Esophagus squamous epithelium (tissue), 4 donors: ENCODE measurements at regions not wholly inside any gene's neighbourhood (a gene's known extent, or its start where the extent isn't known, plus 50 kb on each side); places are given as distances from the start of the nearest gene placed in this dataset.

Experiments used
- POLR2A ChIP-seq, 4 donors: fragments of 450-650 bp; IDR thresholded peaks; one replicate each; pipeline ENCODE4 v1.6.1; 2017; ENCODE audit warnings: antibody characterized with exemption in 4 of 4, mild to moderate bottlenecking in 4 of 4, moderate library complexity in 3 of 4
- TF ChIP-seq, protein P1 (sequence below), 6 experiments: fragments of 450-650 bp in 4 of 6; fragments of 200-600 bp in 2 of 6; sonication (generic) in 2 of 6; IDR thresholded peaks; one replicate each; pipeline ENCODE4 v1.5.1; 2016 to 2019; ENCODE audit warnings: antibody characterized with exemption in 6 of 6, mild to moderate bottlenecking in 4 of 6, moderate library complexity in 4 of 6

DNA sequence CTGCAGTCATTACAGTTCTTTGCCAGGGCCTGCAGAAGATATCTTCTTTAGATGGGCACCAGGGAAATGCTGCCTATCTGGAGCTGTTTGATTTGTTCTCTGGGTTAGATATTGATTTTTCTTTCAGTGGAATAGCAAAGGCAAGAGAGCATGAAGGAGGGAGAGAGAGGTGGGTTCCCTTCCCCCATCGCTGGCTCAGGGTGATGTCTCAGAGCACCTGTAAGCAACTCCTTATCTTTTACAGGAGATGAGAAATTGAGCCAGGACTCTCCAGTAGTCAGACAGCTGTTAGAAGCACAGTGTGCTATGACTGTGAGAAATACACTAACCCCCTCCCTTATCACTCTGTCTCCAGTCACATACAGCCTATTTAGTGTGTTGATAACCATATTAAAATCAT, 89.3 kb upstream of the SLC24A5 start:
- TF ChIP-seq, protein P1, sequence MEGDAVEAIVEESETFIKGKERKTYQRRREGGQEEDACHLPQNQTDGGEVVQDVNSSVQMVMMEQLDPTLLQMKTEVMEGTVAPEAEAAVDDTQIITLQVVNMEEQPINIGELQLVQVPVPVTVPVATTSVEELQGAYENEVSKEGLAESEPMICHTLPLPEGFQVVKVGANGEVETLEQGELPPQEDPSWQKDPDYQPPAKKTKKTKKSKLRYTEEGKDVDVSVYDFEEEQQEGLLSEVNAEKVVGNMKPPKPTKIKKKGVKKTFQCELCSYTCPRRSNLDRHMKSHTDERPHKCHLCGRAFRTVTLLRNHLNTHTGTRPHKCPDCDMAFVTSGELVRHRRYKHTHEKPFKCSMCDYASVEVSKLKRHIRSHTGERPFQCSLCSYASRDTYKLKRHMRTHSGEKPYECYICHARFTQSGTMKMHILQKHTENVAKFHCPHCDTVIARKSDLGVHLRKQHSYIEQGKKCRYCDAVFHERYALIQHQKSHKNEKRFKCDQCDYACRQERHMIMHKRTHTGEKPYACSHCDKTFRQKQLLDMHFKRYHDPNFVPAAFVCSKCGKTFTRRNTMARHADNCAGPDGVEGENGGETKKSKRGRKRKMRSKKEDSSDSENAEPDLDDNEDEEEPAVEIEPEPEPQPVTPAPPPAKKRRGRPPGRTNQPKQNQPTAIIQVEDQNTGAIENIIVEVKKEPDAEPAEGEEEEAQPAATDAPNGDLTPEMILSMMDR (IDR thresholded peaks at IDR 0.05): no peak
- TF ChIP-seq POLR2A (IDR thresholded peaks at IDR 0.05): no peak
